ENCODE measurements at regions not wholly inside any gene's neighbourhood (a gene's known extent, or its start where the extent isn't known, plus 50 kb on each side); places are given as distances from the start of the nearest gene placed in this dataset.
"Not testable (repeated sequence)": the region's sequence is repeated elsewhere in the genome, so short reads cannot be mapped to it uniquely, and the experiment has no call there.

DNA sequence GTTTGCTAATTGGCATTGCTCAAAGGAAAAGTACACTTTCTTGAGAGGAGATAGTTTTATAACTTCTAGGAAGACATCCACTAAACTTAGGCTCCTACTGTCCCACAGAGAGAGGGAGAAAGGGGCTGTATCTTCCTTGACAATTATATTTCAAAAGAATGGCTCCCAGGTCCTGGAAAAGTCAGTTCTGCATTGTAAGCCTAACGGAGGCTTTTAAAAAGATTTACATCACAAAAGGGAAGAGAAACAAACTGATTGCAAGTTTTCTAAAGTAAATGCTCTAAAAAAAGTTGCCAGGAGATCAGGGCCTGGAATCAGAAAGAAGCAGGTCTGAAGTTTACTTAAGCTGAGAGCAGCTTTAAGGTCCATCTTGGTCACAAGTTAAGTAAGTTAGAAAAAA, 839.5 kb downstream of the FRK start:
- no peak for DNase-seq (ENCODE audit: low spot score)

DNA sequence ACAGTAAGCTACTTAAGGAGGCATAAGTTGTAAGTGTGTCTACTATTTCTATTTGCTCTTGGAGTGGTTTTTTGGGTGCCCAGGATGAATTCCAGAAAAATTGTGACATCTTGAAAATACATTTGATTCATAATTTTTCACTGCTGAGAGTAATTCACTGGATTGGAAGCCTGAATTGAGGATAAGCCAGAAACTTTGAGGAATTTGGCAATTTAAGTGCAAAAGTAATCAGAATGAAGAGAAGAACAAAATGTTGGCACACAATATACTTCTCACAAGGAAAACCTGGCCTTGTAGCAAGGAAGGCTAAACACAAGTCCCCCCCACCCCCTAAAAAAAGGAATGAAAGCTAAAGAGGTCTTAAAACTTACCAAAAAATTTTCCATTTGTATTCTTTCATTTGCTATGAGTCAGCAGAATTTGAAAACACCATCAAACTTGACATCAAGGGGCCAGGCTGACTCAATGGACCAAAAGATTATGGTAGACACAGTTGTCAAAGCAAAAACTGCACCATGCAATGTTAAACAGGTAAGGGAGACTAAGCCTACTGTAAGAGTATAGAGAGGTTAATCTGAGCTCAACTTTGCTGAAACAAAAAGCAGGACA, 840.0 kb downstream of the FRK start:
- no peak for DNase-seq (ENCODE audit: low spot score)

DNA sequence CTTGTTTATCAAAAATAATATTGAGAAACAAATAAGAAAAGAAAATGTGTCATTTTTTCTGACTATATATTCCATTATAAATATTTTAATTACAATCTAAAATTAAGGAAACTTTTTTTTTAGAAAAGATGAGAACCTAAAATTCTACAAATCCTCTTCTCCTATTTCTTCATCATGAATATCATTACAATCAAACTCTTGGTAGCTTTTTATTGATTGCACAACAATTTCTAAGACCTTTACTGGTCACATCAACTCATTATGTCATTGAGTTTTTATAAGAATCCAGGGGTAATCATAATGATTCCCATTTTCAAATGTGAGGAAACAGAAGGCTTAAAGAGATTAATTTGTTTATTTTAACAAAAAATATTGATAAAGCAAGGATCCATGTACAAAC, 841.0 kb downstream of the FRK start:
- DNase-seq (ENCODE audit: low spot score): no peak

DNA sequence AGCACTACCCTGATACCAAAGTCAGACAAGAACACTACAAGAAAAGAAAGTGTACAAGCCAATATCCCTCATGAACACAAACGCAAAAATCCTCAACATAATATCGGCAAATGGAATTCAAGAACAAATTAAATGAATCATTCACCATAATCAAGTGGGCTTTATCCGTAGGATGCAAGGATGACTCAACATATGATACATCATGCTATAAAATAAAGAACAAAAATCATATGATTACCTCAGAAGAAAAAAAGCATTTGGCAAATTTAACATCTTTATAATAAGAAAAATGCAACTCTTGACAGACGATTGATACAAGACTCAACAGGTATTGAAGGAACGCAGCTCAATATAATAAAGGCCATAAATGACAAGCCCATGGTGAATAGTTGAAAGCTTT, 843.9 kb downstream of the FRK start:
- DNase-seq (ENCODE audit: low spot score): no peak

DNA sequence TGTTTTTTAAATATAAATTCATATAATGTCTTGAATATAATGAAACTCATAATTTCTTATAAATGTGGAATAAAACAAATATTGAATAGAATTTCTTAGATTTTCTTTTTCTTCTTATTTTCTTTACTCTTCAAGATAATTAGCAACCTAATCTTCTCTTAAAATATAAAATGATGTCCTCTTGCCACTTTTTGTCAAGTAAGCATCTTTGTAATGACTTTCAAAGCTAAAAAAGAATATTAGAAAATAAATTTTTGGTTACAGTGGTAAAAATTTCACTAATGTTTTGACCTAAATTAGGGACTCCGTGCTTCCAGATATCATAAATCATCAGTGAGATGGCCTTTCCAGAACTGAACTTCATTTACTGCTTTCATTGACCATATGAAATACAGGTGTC, 846.4 kb downstream of the FRK start:
- DNase-seq (ENCODE audit: low spot score): no peak

DNA sequence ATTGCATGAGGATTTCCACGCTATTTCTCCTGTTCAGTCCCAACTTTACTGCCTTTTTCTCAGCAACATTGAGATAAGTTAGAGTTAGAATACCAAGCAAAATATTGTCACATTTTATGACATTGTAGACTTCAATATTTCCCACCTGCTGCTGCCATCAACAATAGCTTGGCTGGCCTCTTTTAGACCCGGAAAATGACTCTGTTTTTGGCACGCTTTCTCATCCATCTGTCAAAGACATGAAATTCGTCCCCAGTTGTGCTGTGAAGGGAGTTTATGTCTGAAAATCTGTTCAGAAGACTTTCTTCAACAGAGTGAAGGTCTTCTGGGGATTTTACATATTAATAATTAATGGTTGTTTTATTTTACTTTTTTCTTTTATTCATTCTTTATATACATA, 857.3 kb downstream of the FRK start:
- DNase-seq (ENCODE audit: low spot score): no peak

DNA sequence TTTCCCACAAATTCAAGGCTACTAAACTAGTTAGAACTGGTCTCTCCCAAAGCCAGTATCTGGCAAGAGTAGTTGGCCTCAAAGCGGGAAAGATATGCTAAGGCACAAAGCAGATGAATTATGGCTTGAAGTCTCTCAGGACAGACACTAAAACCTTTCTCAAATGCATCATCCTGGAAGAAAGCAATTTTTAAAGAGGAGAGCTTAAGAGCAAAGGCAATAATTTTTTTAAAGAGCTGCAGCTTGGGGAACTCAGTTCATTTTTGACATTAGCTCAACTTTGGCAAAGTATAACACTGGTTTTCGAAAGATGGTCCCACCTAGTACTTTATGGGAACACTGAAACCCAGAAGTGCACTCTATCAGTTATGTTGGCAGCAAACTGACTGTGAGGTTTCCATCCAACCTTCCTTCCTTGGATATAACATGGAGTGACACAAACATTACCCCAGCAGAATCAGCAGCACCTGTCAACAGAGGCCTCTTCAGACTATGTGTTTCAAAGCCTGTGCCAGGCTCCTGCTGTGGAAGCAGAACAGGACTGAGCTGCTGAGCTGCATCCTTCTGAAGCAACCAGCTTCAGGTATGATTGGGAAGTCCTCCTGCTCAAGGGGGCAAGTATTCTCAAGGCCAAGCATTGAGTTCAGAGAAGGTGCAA, 852.3 kb upstream of the HS3ST5 start:
- no peak for DNase-seq (ENCODE audit: low spot score)

DNA sequence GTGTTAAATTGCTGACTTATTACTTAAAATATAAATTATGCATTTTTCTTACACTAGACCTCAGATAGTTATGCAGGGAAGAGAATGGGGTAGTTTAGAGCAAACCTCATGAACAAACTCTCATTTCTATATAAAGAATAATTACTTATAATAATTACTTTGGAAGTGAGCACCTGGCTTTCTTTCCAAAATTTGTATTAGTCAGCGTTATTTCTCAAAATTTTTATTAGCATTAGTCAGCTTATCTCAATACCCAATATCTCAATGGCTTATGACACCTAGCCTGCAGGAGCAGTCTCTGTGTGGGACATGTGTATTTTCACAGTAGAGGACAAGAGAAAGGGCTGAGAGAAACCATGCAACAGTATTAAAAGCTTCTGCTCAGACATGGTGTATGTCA, 849.2 kb upstream of the HS3ST5 start:
- no peak for DNase-seq (ENCODE audit: low spot score)

DNA sequence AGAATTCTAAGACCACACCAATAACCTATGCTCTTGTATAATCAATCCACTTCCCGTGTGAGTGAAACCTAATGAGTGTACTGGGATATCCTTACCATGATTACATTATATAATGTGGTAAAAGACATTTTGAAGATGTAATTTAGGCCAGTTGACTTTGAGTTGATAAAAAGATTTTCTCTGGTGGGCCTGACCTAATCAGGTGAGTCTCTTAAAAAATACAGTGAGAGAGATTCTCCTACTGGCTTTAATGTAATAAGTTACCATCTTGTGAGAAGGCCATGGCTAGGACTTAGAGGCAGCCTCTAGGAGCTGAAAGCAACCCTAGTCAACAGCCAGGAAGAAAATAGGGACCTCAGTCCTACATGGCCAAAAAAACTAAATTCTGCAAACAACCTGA, 847.7 kb upstream of the HS3ST5 start:
- DNase-seq (ENCODE audit: low spot score): no peak

DNA sequence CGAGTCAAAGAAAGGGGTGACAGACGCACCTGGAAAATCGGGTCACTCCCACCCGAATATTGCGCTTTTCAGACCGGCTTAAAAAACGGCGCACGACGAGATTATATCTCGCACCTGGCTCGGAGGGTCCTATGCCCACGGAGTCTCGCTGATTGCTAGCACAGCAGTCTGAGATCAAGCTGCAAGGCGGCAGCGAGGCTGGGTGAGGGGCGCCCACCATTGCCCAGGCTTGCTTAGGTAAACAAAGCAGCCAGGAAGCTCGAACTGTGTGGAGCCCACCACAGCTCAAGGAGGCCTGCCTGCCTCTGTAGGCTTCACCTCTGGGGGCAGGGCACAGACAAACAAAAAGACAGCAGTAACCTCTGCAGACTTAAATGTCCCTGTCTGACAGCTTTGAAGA, 832.6 kb upstream of the HS3ST5 start:
- not testable (repeated sequence) for DNase-seq (ENCODE audit: low spot score)

DNA sequence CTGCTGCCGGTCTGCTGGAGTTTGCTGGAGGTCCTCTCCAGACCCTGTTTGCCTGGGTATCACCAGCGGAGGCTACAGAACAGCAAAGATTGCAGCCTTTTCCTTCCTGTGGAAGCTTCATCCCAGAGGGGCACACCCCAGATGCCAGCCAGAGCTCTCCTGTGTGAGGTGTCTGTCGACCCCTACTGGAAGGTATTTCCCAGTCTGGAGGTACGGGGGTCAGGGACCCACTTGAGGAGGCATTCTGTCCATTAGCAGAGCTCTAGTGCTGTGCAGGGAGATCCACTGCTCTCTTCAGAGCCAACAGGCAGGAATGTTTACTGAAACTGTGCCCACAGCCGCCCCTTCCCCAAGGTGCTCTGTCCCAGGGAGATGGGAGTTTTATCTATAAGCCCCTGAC, 823.1 kb upstream of the HS3ST5 start:
- DNase-seq (ENCODE audit: low spot score): not testable (repeated sequence)

DNA sequence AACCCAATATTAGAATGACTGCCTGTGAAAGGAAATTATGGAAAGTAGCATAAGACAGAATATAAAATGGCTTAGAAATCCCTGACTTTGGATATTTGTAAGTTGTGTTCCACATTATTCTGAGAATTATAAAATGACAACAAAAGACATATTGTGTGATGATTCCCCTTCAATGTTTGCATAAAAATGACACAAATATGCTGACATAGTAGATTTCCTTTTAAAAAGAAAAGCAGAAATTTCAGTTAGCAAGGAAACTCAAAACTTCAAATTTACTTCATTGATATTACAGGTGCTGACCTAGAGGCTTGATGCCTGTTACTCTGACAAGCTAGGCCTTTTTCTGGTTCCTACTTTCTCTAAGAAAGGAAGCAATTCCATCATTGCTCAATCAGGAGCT, 816.9 kb upstream of the HS3ST5 start:
- no peak for DNase-seq (ENCODE audit: low spot score)

DNA sequence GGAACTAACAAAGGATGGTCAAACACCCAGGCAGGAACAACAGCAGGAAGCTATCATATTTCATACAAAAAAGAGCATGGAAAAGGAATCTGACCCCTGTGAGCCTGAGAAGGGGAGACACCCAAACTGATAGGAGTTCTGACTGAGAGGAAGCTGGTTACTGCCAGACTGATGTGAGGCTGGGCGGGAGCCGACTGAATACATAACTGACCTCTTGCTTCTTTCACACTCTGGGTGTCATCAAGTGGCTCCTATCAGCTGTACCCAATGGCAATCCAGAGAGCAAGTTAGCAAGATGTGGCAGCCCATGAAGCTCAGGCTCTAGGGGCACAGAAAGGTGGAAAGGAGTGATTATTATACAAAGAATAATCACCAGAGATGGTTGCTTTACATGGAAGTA, 795.1 kb upstream of the HS3ST5 start:
- no peak for DNase-seq (ENCODE audit: low spot score)

DNA sequence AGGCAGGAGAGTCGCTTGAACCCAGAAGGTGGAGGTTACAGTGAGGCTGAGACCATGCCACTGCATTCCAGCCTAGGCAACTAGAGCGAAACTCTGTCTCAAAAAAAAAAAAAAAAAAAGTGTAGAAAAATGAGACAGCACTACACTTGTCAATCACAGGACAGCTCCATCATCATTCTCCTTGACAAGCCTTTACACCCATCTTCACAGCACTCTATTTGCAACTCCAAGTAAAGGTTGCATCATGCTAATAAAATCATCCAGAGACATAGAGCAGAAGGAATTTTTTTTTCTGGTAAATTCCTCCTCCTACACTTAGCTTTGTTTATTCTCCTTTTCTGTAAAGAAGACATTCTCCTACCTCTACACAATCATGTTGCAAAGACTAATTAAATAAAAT, 791.0 kb upstream of the HS3ST5 start:
- no peak for DNase-seq (ENCODE audit: low spot score)

DNA sequence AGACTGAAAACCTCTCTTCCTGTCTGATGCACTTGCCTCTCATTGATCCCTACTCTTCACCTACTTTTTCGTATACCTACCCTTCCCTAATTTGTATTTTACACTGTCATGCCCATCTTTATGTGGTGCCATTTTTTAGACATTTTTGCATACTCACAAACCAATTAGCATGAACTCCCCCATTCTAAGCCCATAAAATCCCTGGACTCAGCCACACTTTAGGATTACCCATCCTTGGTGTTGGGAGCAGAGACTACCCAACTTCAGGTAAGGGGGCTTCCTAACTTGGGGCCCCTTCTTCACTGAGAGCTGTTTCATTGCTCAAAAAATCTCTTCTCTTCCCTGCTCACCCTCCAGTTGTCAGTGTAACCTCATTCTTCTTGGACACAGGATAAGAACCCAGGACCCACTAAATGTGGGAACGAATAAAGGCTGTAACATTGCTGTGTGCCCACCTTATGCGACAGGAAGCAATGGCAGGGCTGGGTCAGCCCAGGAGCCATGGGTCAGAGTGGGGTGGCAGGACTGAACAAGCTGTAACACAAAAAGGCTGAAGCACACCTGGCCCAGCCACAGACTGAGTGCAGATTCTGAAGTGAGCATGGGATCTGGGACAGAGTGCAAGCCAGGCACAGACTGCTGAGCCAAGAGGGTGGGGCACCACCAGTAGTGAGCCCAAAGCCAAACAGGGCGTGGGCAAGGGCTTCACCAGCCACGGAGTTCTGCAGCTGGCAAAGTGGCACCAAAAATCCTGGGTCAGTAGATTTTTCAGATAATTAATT, 789.1 kb upstream of the HS3ST5 start:
- no peak for DNase-seq (ENCODE audit: low spot score)

DNA sequence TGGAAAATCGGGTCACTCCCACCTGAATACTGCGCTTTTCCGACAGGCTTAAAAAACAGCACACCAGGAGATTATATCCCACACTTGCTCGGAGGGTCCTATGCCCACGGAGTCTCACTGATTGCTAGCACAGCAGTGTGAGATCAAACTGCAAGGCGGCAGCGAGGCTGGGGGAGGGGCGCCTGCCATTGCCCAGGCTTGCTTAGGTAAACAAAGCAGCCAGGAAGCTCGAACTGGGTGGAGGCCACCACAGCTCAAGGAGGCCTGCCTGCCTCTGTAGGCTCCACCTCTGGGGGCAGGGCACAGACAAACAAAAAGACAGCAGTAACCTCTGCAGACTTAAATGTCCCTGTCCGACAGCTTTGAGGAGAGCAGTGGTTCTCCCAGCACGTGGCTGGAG, 778.7 kb upstream of the HS3ST5 start:
- DNase-seq (ENCODE audit: low spot score): not testable (repeated sequence)

DNA sequence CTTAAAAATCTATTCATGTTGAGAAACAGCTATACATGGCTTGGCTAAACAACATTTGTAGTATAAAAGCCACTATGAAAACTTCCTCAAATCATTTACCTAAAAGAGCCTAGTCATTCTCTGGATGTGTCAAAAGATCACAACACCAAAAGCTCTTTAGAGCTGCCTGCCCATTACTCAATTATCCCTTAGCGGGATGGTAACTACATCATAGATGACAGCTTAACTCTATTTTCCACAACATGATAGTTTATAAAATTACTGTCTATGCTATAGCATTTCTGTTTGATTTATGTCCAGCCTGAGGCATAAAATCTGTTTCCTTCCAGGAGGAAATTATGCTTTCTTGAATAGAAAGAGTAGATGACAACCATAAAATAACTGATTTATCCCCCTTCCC, 777.6 kb upstream of the HS3ST5 start:
- no peak for DNase-seq (ENCODE audit: low spot score)

DNA sequence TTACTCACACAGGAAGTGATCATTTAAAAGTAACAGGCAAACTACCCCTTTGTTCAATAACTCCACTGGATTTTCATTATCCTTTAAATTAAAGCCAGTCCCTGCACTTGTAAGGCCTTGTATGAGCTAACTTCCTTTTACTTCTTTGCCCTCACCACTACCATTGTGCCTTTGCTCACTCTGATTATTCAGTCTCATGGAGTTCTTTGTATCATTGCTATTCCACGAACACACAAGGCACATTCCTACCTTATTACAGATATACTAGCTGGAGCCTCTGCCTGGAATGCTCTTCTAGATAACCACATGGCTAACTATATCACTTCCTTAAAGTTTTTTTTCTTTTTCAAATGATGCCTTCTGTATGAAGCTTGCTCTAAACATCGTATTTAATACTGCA, 748.6 kb upstream of the HS3ST5 start:
- no peak for DNase-seq (ENCODE audit: low spot score)

DNA sequence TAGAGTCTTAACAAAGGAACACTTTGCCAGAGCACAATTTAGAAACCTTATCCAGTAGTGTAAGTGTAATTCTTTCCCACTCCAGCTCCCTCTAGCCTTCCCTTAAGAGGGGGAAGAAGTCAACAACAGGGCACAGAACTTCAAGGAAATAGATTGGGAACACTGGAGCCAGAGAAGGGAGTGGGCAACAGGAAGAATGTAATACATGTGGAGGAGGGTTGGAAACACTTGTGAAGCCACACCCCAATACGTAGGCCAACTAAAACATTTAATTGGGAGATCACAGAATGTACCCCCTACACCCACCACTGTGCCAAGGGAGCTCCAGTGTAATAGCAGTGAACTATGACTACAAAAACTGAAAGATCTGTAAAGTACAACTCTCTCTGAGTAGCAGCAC, 735.7 kb upstream of the HS3ST5 start:
- no peak for DNase-seq (ENCODE audit: low spot score)

DNA sequence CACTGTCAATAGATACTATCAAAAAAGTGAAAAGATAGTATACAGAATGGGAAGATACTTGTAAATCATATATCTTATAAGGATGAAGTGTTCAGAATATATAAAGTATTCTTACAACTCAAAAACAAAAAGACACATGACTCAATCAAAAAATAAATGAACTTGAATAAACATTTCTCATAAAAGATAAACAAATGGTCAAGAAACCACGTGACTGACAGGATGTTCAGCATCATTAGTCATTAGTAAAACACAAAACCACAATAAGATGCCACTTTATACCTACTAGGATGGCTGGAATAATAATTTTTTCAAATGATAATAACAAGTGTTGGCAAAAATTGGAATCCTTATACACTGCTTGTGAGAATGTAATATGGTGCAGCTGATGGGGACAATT, 729.1 kb upstream of the HS3ST5 start:
- DNase-seq (ENCODE audit: low spot score): no peak

DNA sequence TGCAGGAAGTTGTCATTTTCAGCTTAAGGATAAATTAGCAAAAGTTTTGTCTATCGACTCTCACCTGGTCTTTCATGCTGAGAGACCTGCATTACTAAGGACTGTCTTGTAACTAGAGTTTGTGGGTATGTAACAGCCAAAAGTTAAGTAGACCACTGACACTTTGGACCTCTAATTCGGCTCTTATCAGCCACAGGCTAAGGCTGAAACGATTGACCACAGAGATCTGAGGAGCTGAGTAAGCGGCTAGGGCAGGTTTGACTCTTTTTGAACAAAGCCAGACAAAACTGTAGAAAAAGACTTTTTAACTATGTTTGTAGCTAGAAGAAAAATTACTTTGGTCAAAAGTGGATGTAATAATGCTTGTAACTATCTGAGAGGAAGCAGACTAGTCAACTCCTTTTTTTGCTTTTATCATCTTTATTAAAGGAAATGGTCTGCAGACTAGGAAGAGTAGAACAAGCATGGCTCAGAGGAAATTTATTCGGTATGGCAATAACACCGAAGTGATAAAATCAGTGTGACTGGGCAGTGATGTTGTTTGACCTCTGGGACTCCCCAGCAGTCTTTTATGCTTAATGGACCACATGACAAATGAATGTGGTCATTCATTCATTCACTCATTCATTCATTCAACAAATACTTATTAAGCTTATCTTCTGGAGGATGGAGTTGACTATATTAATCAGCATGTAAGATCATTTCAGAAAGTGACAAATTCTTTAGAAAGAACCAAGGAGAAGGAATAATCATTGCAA, 725.0 kb upstream of the HS3ST5 start:
- no peak for DNase-seq (ENCODE audit: low spot score)

DNA sequence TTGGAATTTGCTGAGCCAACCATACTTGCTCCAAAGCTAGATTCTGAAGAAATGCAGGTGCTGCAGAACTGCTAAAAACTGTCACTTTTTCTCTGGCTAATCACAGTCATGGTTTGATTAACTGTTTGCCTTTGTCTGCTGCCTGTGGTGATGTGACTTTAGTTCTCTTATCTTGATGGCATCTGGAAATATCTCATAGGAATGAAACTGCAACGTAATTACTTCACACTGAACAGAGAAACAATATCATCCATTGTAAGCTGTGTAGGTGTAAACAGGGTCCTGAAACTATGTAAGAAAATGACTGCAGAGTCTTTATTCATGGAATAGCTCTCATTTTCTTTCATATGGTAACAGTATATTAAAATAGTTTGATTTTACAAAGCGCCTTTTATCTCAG, 721.9 kb upstream of the HS3ST5 start:
- peak; percentile 9 for DNase-seq (ENCODE audit: low spot score)

DNA sequence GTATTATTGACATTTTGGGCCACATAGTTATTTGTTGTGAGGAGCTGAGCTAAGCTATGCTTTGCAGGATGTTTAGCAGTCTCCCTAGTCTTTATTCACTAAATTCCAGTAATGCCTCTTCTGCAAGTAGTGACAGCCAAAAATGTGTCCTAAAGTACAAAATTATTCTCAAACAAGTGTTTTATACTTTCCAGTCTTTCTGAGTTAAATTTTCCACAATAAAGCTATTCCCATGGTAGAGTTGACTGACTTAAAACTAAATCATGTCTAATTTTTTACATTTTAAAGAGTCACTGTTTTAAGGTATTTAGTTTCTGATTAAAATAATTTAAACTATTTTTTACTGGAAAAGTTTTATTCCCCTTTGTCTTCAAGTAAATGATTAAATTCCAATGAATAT, 717.8 kb upstream of the HS3ST5 start:
- DNase-seq (ENCODE audit: low spot score): no peak

Measured in COLO829 (cell line).